GM12878 (cell line): ENCODE measurements at regions not wholly inside any gene's neighbourhood (a gene's known extent, or its start where the extent isn't known, plus 50 kb on each side); places are given as distances from the start of the nearest gene placed in this dataset.

Experiments
- ATAC-seq: fragments of 200-7000 bp; cut with Tn5 transposase; 3 replicates; pipeline ENCODE4 v1.9.1; 2020; ENCODE audit warnings: mild to moderate bottlenecking, moderate library complexity
- BruUV-seq: library from RNA; stranded (reverse); fragments of 400-500 nt; replicated peaks from 2 replicates; lab custom pipeline; 2021; lab: Mats Ljungman, UMichigan
- CTCF ChIA-PET: fragments of 300-600 bp; sonication (Branson Sonifier 250); formaldehyde crosslinking; extraction: SDS; loops from one replicate; lab custom pipeline; 2021; ENCODE audit warnings: inconsistent platforms; lab: Yijun Ruan, JAX
- POLR2A ChIA-PET: fragments of 350-600 bp; formaldehyde crosslinking; extraction: SDS; loops from one replicate; lab custom pipeline; 2021; ENCODE audit warnings: inconsistent platforms; lab: Charles Lee
- RAD21 ChIA-PET: fragments of 300-600 bp; sonication (Branson Sonifier 250); formaldehyde crosslinking; loops from one replicate; lab custom pipeline; 2023; ENCODE audit warnings: antibody characterized with exemption; ENCODE audit not compliant: unreplicated experiment; lab: Charles Lee
- SMC1A ChIA-PET: fragments of 300-600 bp; sonication (Branson Sonifier 250); formaldehyde crosslinking; loops from one replicate; lab custom pipeline; 2023; ENCODE audit not compliant: unreplicated experiment, uncharacterized antibody; lab: Charles Lee
- DNase-seq: peaks from one replicate; pipeline ENCODE4 v3.0.0-alpha.2; 2011; ENCODE audit warnings: low read depth, low spot score
- FAIRE-seq: peaks from 3 replicates; lab custom pipeline; 2011; peaks lifted over from hg19 to GRCh38; lab: Jason Lieb, UNC
- H2AFZ ChIP-seq: 2 replicates; pipeline ENCODE4 v1.6.0; 2011; ENCODE audit warnings: low read depth, low read length, control low read depth; ENCODE audit not compliant: control insufficient read depth
- H3K27ac ChIP-seq: 2 replicates; pipeline ENCODE4 v1.5.1; 2011; ENCODE audit warnings: control low read depth; ENCODE audit not compliant: control insufficient read depth, insufficient read depth
- H3K27me3 ChIP-seq, 2 experiments: replicated peaks in 1 of 2; 2 replicates each; pipeline versions ENCODE4 v1.6.0 to v1.6.1; 2011; ENCODE audit warnings: low read length in 1 of 2; ENCODE audit not compliant: control insufficient read depth in 2 of 2, insufficient read depth in 2 of 2
- H3K36me3 ChIP-seq, 2 experiments: 2 replicates each; pipeline ENCODE4 v1.5.1; 2011; ENCODE audit warnings: low read length in 1 of 2; ENCODE audit not compliant: control insufficient read depth in 2 of 2, insufficient read depth in 2 of 2
- H3K4me1 ChIP-seq: 2 replicates; pipeline ENCODE4 v1.6.1; 2011; ENCODE audit warnings: mild to moderate bottlenecking, low read length, moderate library complexity, mixed read lengths; ENCODE audit not compliant: control insufficient read depth, insufficient read depth
- H3K4me2 ChIP-seq: 2 replicates; pipeline ENCODE4 v1.6.0; 2011; ENCODE audit warnings: control low read depth; ENCODE audit not compliant: control insufficient read depth, insufficient read depth
- H3K4me3 ChIP-seq: fragments of 200-600 bp; sonication (generic); 2 replicates; pipeline ENCODE4 v1.5.1; 2016
- H3K79me2 ChIP-seq: 2 replicates; pipeline ENCODE4 v1.6.0; 2011; ENCODE audit warnings: low read length; ENCODE audit not compliant: control insufficient read depth, insufficient read depth
- H3K9ac ChIP-seq: 2 replicates; pipeline ENCODE4 v1.8.0; 2011; ENCODE audit warnings: low read length, control low read depth, mixed read lengths; ENCODE audit not compliant: control insufficient read depth, insufficient read depth
- H3K9me3 ChIP-seq: replicated peaks from 3 replicates; pipeline ENCODE4 v1.5.1; 2011; ENCODE audit warnings: mild to moderate bottlenecking, low read length; ENCODE audit not compliant: control insufficient read depth, insufficient read depth
- H4K20me1 ChIP-seq: 2 replicates; pipeline ENCODE4 v1.6.0; 2011; ENCODE audit not compliant: control insufficient read depth, insufficient read depth
- ATF3 ChIP-seq: IDR thresholded peaks from 2 replicates; pipeline ENCODE4 v1.6.1; 2011; ENCODE audit warnings: low read depth, mild to moderate bottlenecking, low read length, moderate library complexity, borderline replicate concordance; ENCODE audit errors: extremely low read depth
- BMI1 ChIP-seq: fragments of 450-650 bp; IDR thresholded peaks from 2 replicates; pipeline ENCODE4 v1.6.1; 2016; ENCODE audit warnings: mild to moderate bottlenecking, moderate library complexity, borderline replicate concordance
- DPF2 ChIP-seq: fragments of 450-650 bp; IDR thresholded peaks from 2 replicates; pipeline ENCODE4 v1.6.1; 2017; ENCODE audit warnings: mild to moderate bottlenecking
- EGR1 ChIP-seq, 2 experiments: IDR thresholded peaks; 1 replicate in 1 of 2; 2 replicates in 1 of 2; pipeline ENCODE4 v1.6.1; 2011 to 2012; ENCODE audit warnings: low read depth in 2 of 2, low read length in 2 of 2, borderline replicate concordance in 1 of 2, mild to moderate bottlenecking in 1 of 2, moderate library complexity in 1 of 2
- EP300 ChIP-seq, 2 experiments: fragments of 150-350 bp in 1 of 2; IDR thresholded peaks; 2 replicates each; pipeline ENCODE4 v1.6.1; 2011 to 2012; ENCODE audit warnings: low read depth in 2 of 2, low read length in 2 of 2, borderline replicate concordance in 1 of 2, improper control_type of control experiment in 1 of 2, inconsistent platforms in 1 of 2; ENCODE audit not compliant: control insufficient read depth in 1 of 2
- MTA2 ChIP-seq: fragments of 450-650 bp; IDR thresholded peaks from 2 replicates; pipeline ENCODE4 v1.6.1; 2016; ENCODE audit warnings: low read depth, mild to moderate bottlenecking, moderate library complexity
- NR2C1 ChIP-seq: fragments of 450-650 bp; IDR thresholded peaks from 2 replicates; pipeline ENCODE4 v1.6.1; 2017; ENCODE audit warnings: antibody characterized with exemption, mild to moderate bottlenecking, moderate library complexity
- NR2C2 ChIP-seq: IDR thresholded peaks from 2 replicates; pipeline ENCODE4 v1.6.1; 2011; ENCODE audit warnings: borderline replicate concordance, low read depth; ENCODE audit not compliant: control insufficient read depth, insufficient read length
- PAX8 ChIP-seq: fragments of 450-650 bp; IDR thresholded peaks from 2 replicates; pipeline ENCODE4 v1.6.1; 2017; ENCODE audit warnings: mild to moderate bottlenecking, moderate library complexity
- PBX3 ChIP-seq: IDR thresholded peaks from 2 replicates; pipeline ENCODE4 v1.6.1; 2011; ENCODE audit warnings: mild to moderate bottlenecking, low read depth, low read length, moderate library complexity; ENCODE audit not compliant: insufficient replicate concordance
- POLR2A ChIP-seq: IDR thresholded peaks from 2 replicates; pipeline ENCODE4 v1.6.1; 2011; ENCODE audit warnings: low read depth, mild to moderate bottlenecking, low read length
- RELB ChIP-seq: fragments of 450-650 bp; IDR thresholded peaks from 2 replicates; pipeline ENCODE4 v1.6.1; 2017; ENCODE audit warnings: low read depth, mild to moderate bottlenecking, moderate library complexity
- REST ChIP-seq: IDR thresholded peaks from 2 replicates; pipeline ENCODE4 v1.6.1; 2012; ENCODE audit warnings: mild to moderate bottlenecking, low read depth, low read length
- RFX5 ChIP-seq: IDR thresholded peaks from 2 replicates; pipeline ENCODE4 v1.6.1; 2011; ENCODE audit warnings: low read depth, low read length, improper control_type of control experiment
- SREBF1 ChIP-seq: IDR thresholded peaks from 2 replicates; pipeline ENCODE4 v1.6.1; 2012; ENCODE audit warnings: mild to moderate bottlenecking, low read length
- YBX1 ChIP-seq: fragments of 450-650 bp; IDR thresholded peaks from 2 replicates; pipeline ENCODE4 v1.6.1; 2016; ENCODE audit warnings: antibody characterized with exemption
- WGBS: methylation state at CpG from one replicate; pipeline ENCODE4 v1.1.6; 2016; ENCODE audit warnings: low lambda C conversion rate; ENCODE audit not compliant: insufficient replicate concordance, insufficient coverage; ENCODE audit errors: missing lambda C conversion rate; 5-methylcytosine and 5-hydroxymethylcytosine counted together
- in situ Hi-C: fragments of 300-500 bp; cut with MboI; formaldehyde crosslinking; loops from 9 replicates; pipeline ENCODE4 v1.14.3; 2018; ENCODE audit warnings: mixed read lengths
- intact Hi-C: fragments of 100-400 bp; cut with micrococcal nuclease; formaldehyde crosslinking; loops from one replicate; pipeline ENCODE4 v1.14.2; 2022; ENCODE audit not compliant: unreplicated experiment

- no peak for TF ChIP-seq MTA2
- no peak for TF ChIP-seq DPF2
- no peak for TF ChIP-seq NR2C2
- TF ChIP-seq POLR2A = no peak
- TF ChIP-seq SREBF1 = no peak
- no peak for TF ChIP-seq YBX1
Measured at GRCh38 chr6:62737792-62738191, 451.8 kb upstream of the KHDRBS2 start (continued).

- DNase-seq (no peak), FAIRE-seq (no peak), ATAC-seq (no peak)
- no peaks in the 10 kb centered on the region for H3K27me3 ChIP-seq
- no peaks in the 10 kb centered on the region for H4K20me1 ChIP-seq
- in situ Hi-C loops = no loop called here
- ChIA-PET SMC1A (interaction anchor here (1.6 kb wide), 1 partner anchor 21 kb away, joined by 4 read pairs; no protein-coding TSS in a partner anchor), CTCF (no interaction called here), POLR2A (no interaction called here), RAD21 (no interaction called here)
- H3K36me3 ChIP-seq = no peaks in the 10 kb centered on the region
- H3K9ac ChIP-seq = no peak overlapping the region
- H2AFZ ChIP-seq = no peak overlapping the region
- H3K79me2 ChIP-seq = no peaks in the 10 kb centered on the region
- 13% methylated on average over 2 of the region's 2 CpGs for WGBS
- BruUV-seq = no TSS peak
- no peaks in the 10 kb centered on the region for H3K4me1 ChIP-seq
- H3K4me2 ChIP-seq = no peak overlapping the region
- intact Hi-C loops = no loop called here
- H3K9me3 ChIP-seq = no peaks in the 10 kb centered on the region
- no peak overlapping the region for H3K27ac ChIP-seq
- no peak overlapping the region for H3K4me3 ChIP-seq
- no peak for TF ChIP-seq PBX3
- no peak for TF ChIP-seq YBX1
- no peak for TF ChIP-seq REST
- no peak for TF ChIP-seq PAX8
- no peak for TF ChIP-seq EP300 (IDR thresholded peaks at IDR 0.05; ENCODE audit: borderline replicate concordance in 1 of 2, control insufficient read depth in 1 of 2, low read depth in 2 of 2, low read length in 2 of 2)
- no peak for TF ChIP-seq EGR1 (IDR thresholded peaks at IDR 0.05; ENCODE audit: borderline replicate concordance in 1 of 2, low read depth in 2 of 2, low read length in 2 of 2)
- TF ChIP-seq ATF3 = no peak
- no peak for TF ChIP-seq NR2C1
- no peak for TF ChIP-seq RELB
- TF ChIP-seq RFX5 = no peak
- TF ChIP-seq BMI1 = no peak
Measured at GRCh38 chr6:62721408-62721807, 435.4 kb upstream of the KHDRBS2 start.
